HG03175 (cell line): ENCODE measurements at regions not wholly inside any gene's neighbourhood (a gene's known extent, or its start where the extent isn't known, plus 50 kb on each side); places are given as distances from the start of the nearest gene placed in this dataset.
"Not testable (repeated sequence)": the region's sequence is repeated elsewhere in the genome, so short reads cannot be mapped to it uniquely, and the experiment has no call there.

Source experiments
- ATAC-seq: cut with Tn5 transposase; IDR thresholded peaks from one replicate; pipeline ENCODE4 v1.9.1; 2021; ENCODE audit warnings: mild to moderate bottlenecking, moderate library complexity; ENCODE audit not compliant: unreplicated experiment

DNA sequence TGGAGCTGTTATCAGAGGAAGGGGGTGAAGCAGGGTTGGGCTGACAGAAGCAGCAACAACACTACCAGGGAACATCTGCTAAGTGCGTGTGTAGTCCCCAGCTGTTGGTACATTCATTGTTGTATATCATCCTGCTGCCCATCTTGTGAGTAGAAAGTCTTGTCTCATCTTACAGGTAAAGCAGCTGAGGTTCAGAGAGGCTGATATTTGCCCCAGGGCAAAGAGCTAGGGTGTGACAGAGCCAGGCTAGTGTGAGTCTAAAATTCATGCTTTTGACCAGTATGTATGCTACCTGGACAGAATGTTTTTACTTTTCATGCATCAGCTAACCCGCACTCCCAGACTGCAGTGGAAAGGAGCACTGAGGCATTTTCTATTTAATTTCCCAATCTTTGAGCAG lies 221.6 kb downstream of the STK31 start:
- ATAC-seq: no peak

DNA sequence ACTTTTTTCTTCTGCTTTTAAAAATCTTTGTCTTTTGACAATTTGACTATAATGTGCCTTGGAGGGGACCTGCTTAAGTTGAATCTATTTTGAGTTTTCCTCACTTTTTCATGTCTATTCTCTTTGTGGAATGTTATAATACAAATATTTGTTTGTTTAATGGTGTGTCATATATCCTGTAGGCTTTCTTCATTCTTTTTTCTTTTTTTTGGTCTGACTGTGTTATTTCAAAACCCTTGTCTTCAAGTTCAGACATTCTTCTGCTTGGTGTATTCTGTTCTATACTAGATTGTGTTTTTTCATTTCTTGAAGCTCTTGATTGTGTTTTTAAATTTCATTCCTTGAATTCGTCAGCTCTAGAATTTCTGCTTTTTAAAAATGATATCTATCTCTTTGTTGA lies 228.2 kb downstream of the STK31 start:
- no peak for ATAC-seq

DNA sequence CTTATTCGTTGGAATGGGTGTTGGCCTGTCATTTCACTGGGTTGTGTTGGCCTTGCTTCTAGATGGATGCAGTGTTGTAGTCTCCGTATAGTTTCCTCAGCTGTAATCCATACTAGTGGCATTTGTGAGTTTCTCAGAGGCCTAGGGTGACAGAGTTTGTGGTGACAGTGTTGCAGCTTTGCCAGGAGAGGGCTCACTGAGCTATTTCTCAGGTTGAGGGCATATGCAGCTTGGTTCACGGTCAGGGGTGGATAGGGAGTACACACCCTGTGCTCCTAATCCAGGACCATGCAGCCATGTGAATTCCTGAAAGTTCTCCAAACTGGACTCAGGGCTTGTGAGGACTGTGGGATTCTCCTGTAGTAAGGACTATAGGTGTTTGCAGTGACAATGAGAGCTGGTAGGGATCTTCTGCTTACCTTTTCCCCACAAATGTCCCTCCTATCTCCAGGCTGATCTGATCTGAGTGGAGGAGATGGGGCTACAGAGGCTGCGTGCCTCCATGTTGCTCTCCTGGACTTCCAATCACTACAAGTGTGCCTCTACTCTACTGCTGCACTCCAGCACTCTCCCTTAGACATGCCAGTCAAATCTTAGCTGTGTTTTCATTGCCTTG lies 229.0 kb downstream of the STK31 start:
- peak; percentile 81 for ATAC-seq

DNA sequence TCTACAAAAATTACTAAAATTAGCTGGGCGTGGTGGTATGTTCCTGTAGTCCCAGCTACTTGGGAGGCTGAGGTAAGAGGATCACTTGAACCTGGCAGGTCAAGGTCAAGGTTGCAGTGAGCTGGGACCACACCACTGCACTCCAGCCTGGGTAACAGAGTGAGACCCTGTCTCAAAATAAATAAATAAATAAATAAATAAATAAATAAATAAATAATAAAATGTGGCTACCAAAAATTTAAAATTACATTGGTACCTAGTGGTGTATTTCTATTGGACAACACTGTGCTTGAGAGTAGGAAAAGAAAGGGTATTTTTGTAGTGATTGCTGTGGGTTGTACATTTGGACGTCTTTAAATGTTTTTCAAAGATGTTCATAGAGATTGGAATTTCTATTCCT lies 229.7 kb downstream of the STK31 start:
- not testable (repeated sequence) for ATAC-seq

DNA sequence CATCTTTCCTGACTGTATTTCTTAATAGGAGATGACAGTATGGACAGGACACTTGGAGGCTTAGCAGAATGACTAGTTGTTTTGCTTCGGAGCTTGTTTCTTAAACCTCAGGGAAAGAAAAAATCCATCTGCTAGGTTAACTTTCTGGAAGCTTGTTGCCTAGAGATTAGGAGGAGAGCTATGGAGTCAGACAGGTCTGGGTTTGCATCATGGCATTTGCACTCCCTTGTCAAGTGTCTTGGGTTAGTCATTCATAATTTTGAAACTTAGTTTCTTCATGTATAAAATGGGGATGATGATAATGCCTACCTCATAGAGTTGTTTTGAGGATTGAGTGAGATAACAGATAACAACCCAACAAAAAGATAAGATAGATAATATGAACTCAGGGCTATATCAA lies 231.5 kb downstream of the STK31 start:
- no peak for ATAC-seq

DNA sequence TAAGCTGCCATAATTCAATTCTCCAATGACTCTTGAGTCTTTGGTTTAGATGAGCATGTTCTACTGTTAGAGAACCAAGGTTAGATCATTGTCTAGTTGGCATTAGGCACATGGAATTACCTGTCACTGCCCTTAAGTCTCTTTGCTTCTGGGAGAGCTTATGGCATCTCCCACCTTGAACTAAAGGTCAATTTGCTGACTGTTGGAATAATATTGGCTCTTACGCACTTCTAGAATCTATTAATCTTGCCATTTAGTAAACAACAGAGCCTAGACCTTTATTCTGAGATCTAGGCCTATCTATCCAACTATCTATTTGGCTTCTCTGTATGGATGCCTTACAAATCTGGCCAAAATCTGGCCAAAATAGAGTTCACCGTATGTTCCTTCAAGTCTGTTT lies 232.0 kb downstream of the STK31 start:
- ATAC-seq: no peak

DNA sequence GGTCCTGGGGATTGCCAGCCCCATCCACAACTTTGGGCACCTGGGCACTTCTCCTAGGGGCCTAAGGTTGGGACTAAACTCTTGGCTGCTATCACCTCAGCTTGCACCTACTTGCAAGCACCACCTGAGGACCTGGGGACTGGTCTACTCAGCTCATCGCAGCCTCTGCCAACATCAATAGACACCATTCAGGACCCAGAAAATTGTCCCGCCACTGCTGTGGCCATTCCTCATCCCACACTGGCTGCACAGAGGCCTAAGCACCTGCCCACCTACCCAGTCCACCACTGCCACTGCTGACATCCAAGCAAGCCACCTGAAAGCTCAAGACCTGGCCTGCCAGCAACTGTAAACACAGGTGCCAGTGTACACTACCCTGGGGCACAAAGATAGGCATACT lies 234.1 kb downstream of the STK31 start:
- no peak for ATAC-seq

DNA sequence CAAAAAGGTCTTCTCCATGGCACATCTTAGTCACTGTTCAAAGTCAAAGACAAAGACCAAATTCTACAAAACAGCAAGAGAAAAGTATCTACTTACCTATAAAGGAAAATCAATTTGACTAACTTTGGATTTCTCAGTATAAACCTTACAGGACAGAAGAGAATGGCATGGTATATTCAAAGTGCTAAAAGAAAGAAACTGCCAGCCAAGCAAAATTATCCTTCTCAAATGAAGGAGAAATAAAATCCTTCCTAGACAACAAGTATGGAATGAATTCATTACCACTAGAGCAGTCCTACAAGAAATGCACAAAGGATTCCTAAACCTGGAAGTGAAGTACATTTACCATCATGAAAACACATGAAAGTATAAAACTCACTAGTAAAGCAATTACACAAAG lies 235.5 kb downstream of the STK31 start:
- ATAC-seq: no peak

DNA sequence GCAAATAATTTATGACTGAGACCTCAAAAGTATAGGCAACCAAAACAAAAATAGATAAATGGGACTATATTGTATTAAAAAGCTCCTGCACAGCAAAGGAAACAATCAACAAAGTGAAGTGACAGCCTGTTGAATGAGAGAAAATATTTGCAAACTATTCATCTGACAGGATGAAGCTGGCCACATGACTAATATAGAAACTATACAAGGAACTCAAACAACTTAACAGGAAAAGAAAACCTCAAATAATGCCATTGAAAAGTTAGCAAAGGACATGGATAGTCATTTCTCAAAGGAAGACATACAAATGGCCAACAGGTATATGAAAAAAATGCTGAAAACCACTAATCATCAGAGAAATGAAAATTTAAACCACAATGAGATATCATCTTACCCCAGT lies 245.1 kb downstream of the STK31 start:
- no peak for ATAC-seq

DNA sequence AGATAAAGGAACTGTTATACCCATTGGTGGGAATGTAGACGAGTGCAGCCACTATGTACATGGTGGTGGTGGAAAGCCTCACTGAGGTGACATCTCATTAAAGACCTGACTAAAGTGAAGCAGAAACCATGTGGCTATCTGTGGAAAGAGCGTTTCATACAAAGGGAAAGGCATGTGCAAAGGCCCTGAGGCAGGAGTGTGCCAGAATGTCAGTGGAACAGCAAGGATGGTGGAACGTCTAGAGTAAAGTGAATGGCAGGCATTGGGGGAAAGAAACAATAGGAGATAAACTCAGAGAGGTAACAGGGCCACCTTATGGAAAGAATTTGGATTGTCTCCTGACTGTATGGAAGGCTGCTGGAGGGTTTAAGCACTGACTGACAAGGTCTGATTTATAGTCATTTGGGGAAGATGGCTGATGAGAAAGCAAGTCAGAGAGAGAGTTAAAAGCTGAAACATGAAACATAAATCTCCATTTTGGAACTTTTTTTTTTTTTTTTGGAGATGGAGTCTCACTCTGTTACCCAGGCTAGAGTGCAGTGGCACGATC lies 245.7 kb downstream of the STK31 start:
- no peak for ATAC-seq

DNA sequence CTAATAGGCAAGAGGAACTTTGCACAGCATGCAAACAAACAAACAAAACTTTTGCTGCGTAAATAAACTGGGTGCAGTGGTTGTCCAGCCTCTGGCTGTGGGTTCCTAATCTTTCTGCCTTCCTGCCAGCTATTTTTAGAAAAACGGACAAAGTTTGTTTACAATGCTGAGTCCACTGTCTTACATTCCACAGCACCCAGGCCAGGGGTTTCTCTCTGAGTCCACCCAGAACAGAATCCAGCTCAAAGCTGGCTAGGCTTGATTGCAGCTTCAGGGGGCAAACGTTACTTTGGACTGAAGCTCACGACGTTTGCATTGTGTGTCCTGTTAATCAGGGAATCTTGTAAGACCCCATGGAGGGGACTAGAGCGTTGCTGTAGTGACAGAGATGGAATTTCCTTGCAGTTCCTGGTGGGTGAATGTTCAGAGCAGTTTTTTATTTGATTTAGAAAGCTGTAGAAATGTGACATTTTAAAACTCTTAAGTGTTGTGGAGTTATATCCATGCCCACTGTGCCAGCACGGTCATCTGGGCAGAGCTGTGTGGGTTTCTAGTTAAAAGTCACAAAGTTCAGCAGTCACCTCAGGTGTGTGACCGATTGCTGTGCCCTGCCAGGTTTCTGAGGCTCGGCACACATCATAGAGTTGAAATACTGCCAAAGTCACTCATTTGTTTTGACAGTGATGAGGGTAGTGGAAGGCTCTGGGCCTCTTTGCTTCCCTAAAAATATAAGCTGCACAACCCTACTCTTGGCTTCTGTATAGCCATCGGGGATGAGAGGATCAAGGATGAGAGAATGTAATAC lies 247.0 kb downstream of the STK31 start:
- no peak for ATAC-seq

DNA sequence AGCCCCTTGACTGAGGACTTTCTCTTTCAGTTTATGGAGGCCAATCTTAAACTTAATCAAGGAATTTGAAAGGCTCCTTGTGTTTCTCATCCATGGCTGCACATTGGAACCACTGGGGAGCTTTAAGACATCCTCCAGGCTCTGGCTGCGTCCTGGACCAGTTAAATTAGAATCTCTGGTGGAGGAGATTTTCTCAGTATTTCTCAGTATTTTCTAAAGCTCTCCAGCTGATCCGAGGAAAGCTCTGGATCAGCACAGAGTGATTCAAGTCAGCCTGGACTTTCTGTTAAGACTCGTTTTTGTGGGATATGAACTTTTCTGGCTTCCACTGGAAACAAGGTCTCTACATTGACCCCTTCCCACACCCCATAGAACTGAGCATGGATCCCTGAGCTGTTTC lies 249.8 kb downstream of the STK31 start:
- no peak for ATAC-seq

DNA sequence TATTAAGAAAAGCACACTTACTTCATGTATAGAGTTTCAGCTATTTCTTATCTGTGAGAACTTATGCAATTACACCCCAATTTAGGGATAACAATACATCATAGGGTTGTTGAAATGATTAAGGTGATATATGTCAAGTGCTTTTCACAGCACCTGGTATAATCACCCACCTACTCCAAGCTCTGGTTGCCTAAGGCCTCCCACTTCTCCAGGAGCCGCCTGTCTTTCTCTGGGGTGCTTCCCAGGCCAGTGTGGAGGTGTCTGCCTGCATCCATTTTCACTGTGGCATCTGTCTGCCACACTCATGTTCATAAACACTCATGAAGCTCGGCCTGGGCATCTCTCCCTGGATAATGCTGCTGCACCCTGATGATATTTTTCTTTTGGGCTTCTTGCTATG lies 250.3 kb downstream of the STK31 start:
- no peak for ATAC-seq

DNA sequence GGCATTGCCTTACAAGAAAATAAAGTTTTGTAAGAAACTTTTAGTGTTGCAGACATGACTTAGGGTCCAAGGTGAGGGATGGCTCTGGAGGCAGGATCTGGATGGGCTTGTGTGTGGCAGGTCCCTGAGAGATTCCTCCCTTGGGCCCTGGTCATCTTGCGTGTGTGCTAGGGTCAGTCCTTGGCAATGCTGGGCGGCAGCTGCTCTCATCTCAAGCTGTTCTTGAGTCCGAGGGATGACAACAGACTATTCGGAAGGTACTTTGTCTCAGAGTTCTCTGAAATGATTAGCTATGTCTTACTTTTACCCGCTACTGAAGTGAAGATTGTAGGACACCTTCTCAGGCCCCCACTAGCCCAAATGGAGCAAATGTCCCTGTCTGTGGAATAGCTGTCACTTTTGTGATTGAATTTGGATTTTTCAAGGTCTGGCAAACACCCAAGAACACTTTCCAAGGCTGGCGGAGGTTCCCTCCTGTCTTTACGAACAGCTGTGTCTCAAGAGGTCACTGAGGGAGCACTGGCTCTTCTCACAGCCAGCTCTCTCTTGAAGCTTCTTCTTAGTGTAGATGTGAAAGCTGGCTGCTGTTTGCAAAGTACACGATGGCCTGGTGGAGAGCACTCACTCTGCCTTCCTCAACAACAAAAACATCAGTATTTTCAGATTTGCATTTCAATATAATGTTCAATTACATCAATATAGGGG lies 253.6 kb downstream of the STK31 start:
- no peak for ATAC-seq

DNA sequence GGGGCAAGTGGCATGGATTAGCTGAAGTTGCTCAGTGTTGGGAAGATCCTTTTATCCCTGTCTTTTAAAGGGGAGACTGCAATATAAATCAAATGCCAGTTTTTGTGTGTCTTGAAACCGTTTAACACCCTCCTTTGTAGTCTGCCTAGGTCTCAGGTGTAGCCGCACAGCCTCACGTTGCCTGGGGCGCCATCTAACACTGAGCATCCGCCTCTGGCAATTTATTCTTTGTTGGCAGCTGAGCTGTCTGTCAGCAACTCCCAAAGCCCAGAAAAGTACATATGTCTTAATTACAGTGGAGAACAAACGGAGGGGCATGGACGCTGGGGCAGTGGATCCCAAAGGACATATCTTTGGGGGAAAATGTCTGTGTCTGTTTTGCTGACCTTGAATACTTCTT lies 254.7 kb downstream of the STK31 start:
- no peak for ATAC-seq

DNA sequence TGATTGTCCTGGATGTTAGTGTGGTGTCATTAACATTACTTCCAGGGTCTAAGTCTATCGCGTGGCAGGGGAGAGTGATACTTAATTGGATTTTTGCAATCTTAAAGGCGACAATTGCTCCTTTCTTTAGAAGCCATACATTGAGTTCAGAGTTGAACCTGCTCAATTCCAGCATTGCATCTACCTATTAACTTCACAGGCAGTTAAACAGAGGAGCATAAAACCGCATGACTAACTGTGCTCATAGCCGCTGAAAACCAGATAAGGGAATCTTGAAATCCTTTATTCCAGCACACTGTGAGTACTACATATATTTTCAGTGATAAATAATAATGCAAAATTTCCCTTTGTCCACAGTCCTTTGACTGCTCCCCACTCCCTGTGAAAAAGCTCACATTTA lies 255.3 kb downstream of the STK31 start:
- ATAC-seq: no peak

DNA sequence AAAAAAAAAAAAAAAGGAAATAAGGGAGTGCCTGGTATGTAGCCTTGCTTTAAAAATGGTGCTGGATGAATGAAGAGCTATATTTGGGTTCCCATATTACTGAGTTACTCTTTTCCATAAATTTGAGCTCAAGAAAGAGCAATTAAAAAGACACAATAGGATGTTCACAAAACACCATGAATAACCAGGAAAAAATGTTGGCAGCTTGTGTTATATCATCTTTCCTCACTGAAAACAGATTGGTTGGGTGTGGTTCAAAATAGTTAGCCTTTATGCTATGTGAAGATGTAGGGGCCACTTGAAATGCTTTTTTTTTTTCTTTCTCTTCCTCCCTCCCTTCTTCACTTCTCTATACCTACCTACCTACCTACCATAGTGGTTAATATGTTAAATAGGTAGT lies 256.9 kb downstream of the STK31 start:
- ATAC-seq: no peak

DNA sequence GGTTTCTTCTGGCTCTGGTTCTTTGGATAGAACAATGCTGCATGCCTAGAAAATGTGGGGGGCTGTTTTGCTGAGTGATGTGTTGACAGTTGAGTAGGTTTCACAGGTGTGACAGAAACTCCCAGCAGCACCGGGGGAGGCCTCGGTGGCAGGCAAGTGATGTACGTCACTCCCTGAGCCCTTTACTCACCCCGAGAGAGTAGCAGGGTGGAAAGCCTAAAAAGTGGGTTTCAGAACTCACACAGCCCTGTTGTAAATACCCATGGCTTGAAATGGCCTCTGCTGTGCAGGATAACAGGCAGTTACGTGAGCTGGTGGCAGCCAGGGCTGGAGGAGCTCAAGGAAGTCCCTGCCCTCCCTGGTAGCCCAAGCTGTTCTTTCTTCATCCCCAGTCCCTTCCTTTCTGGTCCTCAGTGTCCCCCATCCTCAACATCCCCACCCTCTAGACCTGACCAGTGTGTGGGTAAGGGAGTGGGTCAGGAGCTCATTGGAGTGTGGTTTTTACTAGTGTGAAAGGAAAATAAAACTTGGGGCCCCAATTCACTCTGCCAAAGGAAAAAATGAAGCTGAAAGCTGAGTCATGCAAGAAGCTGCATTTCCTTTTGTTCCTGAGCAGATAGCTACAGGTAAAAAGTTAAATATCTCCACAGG lies 258.1 kb downstream of the STK31 start:
- ATAC-seq: peak; percentile 46

DNA sequence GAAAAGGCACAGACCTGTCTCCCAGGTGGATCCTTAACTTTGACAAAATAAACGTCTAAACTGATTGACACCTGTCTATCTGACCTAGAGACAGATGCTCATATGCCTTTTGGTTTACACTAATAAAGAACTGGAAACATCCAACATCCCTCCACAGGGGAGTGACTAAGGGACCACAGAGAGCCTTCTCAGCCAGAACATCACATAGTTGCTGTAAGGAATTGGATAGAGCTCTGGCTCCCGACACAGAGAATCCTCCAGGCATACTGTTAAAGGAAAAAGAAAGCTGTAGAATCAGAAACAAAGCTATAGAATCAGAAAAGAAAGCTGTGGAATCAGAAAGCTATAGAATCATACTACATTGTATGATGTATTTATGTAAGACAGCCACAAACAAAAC lies 258.8 kb downstream of the STK31 start:
- ATAC-seq: no peak

DNA sequence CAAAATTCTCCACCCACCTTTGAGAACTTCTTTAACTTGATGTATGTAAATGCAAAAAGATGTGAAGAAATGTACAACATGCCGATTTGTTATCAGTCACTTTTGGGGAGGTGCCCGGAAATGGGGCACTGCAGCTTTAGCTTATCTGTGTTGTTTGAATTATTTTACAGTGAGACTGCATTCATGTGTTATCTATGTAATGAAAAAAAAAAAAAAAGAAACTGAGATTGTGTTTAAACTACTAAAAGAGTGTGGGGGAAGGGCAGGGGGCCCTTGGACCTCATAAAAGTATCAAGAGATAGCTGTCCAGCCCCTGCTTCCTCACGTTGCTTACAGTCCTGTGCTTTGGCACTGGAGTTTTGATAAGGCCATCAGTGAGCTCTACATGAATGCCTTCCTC lies 259.4 kb downstream of the STK31 start:
- ATAC-seq: no peak

DNA sequence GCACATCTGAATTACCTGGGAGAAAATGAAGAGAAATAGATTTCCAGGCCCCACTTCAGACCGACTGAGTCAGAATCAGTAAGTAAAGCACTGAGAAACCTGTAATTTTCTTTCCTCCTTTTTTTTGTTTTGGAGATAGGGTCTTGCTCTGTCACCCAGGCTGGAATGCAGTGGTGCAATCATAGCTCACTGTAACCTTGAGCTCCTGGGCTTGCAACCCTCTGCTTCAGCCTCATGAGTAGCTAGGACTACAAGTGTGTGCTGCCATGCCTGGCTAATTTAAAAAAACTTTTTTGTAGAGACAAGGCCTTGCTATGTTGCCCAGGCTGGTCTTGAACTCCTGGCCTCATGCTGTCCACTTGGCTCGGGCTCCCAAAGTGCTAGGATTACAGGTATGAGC lies 260.2 kb downstream of the STK31 start:
- ATAC-seq: no peak
